GM23248 (cell line): ENCODE measurements at regions not wholly inside any gene's neighbourhood (a gene's known extent, or its start where the extent isn't known, plus 50 kb on each side); places are given as distances from the start of the nearest gene placed in this dataset.
A peak's percentile ranks its signal among the peaks of the same experiment; 100 is the strongest.

Experiments used
- DNase-seq: peaks from one replicate; pipeline ENCODE4 v3.0.0-alpha.2; 2015
- H2AFZ ChIP-seq: fragments of 200-600 bp; sonication (generic); 2 replicates; pipeline ENCODE4 v1.6.1; 2016; ENCODE audit warnings: antibody characterized with exemption
- H3F3A ChIP-seq: fragments of 200-600 bp; sonication (generic); 2 replicates; pipeline ENCODE4 v1.6.1; 2016; ENCODE audit warnings: mild to moderate bottlenecking, antibody characterized with exemption, mixed run types; ENCODE audit not compliant: insufficient read depth
- H3K27ac ChIP-seq: fragments of 200-600 bp; sonication (generic); 2 replicates; pipeline ENCODE4 v1.5.1; 2016; ENCODE audit warnings: mild to moderate bottlenecking
- H3K27me3 ChIP-seq: fragments of 200-600 bp; sonication (generic); replicated peaks from 2 replicates; pipeline ENCODE4 v1.6.1; 2016; ENCODE audit warnings: mild to moderate bottlenecking; ENCODE audit not compliant: insufficient read depth
- H3K36me3 ChIP-seq: fragments of 200-600 bp; sonication (generic); 2 replicates; pipeline ENCODE4 v1.6.1; 2016; ENCODE audit warnings: low read depth, mild to moderate bottlenecking
- H3K4me1 ChIP-seq: fragments of 200-600 bp; sonication (generic); 2 replicates; pipeline ENCODE4 v1.6.1; 2016; ENCODE audit warnings: mild to moderate bottlenecking; ENCODE audit not compliant: insufficient read depth
- H3K4me2 ChIP-seq: fragments of 200-600 bp; sonication (generic); one replicate; pipeline ENCODE4 v1.6.1; 2016; ENCODE audit warnings: mild to moderate bottlenecking; ENCODE audit not compliant: unreplicated experiment
- H3K4me3 ChIP-seq: fragments of 200-600 bp; sonication (generic); 2 replicates; pipeline ENCODE4 v1.5.1; 2016; ENCODE audit warnings: mild to moderate bottlenecking
- H3K79me2 ChIP-seq: fragments of 200-600 bp; sonication (generic); 2 replicates; pipeline ENCODE4 v1.6.1; 2016; ENCODE audit warnings: mild to moderate bottlenecking; ENCODE audit not compliant: insufficient read depth
- H3K9ac ChIP-seq: fragments of 200-600 bp; sonication (generic); 2 replicates; pipeline ENCODE4 v1.6.1; 2016; ENCODE audit warnings: mild to moderate bottlenecking
- H3K9me2 ChIP-seq: fragments of 200-600 bp; sonication (generic); 2 replicates; pipeline ENCODE4 v1.6.1; 2016; ENCODE audit warnings: mixed run types, mild to moderate bottlenecking, moderate library complexity; ENCODE audit not compliant: insufficient read depth
- H3K9me3 ChIP-seq: fragments of 200-600 bp; sonication (generic); one replicate; pipeline ENCODE4 v1.6.1; 2017; ENCODE audit warnings: low read depth
- H4K20me1 ChIP-seq: fragments of 200-600 bp; sonication (generic); 2 replicates; pipeline ENCODE4 v1.6.0; 2016; ENCODE audit not compliant: insufficient read depth
- EZH2 ChIP-seq: fragments of 200-600 bp; sonication (generic); IDR thresholded peaks from 2 replicates; pipeline ENCODE4 v1.6.1; 2018; ENCODE audit warnings: antibody characterized with exemption, mild to moderate bottlenecking; ENCODE audit not compliant: insufficient read depth, poor library complexity, severe bottlenecking
- EZH2phosphoT487 ChIP-seq: fragments of 200-600 bp; sonication (generic); IDR thresholded peaks from 2 replicates; pipeline ENCODE4 v1.6.1; 2018; ENCODE audit warnings: antibody characterized with exemption, moderate library complexity, mild to moderate bottlenecking, low read depth; ENCODE audit not compliant: insufficient read depth
- WGBS, 2 experiments: methylation state at CpG; one replicate each; pipeline ENCODE4 v1.1.6; 2015 to 2017; ENCODE audit warnings: low lambda C conversion rate in 2 of 2, low coverage in 1 of 2; ENCODE audit errors: missing lambda C conversion rate in 2 of 2; 5-methylcytosine and 5-hydroxymethylcytosine counted together
- in situ Hi-C: fragments of 300-500 bp; cut with MboI; formaldehyde crosslinking; loops from 2 replicates; pipeline ENCODE4 v1.15.0; 2020

DNA sequence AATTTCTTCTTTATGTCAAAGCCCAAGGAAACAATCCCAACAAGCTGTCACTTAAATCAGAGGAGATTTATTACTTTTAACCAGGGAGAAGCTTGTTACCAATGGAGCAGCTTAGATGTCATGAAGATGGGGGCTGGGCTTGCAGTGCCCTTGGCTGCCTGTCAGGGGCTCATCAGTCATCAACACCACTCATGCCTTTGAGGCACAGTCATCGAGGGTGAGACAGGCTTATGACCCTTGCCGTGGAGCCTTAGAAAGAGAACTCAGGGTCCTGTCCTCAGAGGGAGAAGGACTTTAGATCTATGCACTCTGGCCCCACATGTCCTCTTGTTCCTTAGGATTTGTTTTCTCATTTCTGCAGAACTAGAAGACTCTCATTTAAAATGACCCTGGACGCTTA lies 318.3 kb downstream of the CBLN1 start:
- no peak overlapping the region for H3K9ac ChIP-seq
- in situ Hi-C loops: no loop called here
- H3K9me2 ChIP-seq: no peaks in the 10 kb centered on the region
- peak; percentile 52 for DNase-seq
- peaks cover 20% of the 10 kb centered on the region for H3K4me1 ChIP-seq
- H3K9me3 ChIP-seq: no peaks in the 10 kb centered on the region
- H3K4me3 ChIP-seq: no peak overlapping the region
- no peaks in the 10 kb centered on the region for H3K27me3 ChIP-seq
- TF ChIP-seq EZH2: no peak
- TF ChIP-seq EZH2phosphoT487: no peak
- H2AFZ ChIP-seq: no peak overlapping the region
- H3K4me2 ChIP-seq: peak overlapping the region; percentile 27
- no peaks in the 10 kb centered on the region for H4K20me1 ChIP-seq
- peaks cover 5% of the 10 kb centered on the region; the same call in 1 of the 2 replicates for H3F3A ChIP-seq
- peak overlapping the region; percentile 32; the same call in 1 of the 2 replicates for H3K27ac ChIP-seq
- no peaks in the 10 kb centered on the region for H3K36me3 ChIP-seq
- H3K79me2 ChIP-seq: no peaks in the 10 kb centered on the region
- WGBS, 2 experiments: 2 to 3% methylated on average over 3 of the region's 3 CpGs

DNA sequence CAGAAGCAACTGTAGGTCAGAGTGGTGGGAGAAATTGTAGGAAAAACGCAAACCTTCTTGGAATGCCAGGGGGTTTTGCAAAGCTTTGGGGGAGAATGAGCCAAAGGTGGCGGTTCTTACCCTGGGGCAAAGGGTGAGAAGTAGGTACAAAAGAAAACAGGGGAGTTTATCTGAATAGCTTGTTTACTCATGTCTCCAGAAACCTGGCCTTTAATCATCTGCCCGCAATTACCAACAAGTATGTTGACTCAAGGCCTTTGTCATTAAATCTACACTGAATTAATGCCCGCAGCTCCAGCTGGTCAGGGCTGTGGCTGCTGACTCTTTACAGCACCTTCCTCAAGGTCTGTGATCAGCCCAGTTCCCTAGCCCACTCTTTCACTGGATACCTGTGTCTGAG lies 320.1 kb downstream of the CBLN1 start:
- Histone ChIP-seq H3K27ac (no peak overlapping the region), H4K20me1 (no peaks in the 10 kb centered on the region), H3K4me1 (peaks cover 20% of the 10 kb centered on the region), H3K9me3 (no peaks in the 10 kb centered on the region), H3K9ac (no peak overlapping the region), H3K4me2 (no peak overlapping the region), H3K36me3 (no peaks in the 10 kb centered on the region), H3K9me2 (no peaks in the 10 kb centered on the region), H2AFZ (no peak overlapping the region), H3K4me3 (no peak overlapping the region), H3F3A (peaks cover 5% of the 10 kb centered on the region; the same call in 1 of the 2 replicates), H3K27me3 (no peaks in the 10 kb centered on the region), H3K79me2 (no peaks in the 10 kb centered on the region)
- no peak for DNase-seq
- in situ Hi-C loops: no loop called here
- TF ChIP-seq EZH2 (no peak), EZH2phosphoT487 (no peak)
- 47 to 60% methylated on average over 4 of the region's 4 CpGs for WGBS, 2 experiments

GRCh38 chr16:48960830-48961229 lies 320.8 kb downstream of the CBLN1 start:
- DNase-seq: no peak
- Histone ChIP-seq H3K79me2 (no peaks in the 10 kb centered on the region), H3K36me3 (no peaks in the 10 kb centered on the region), H2AFZ (no peak overlapping the region), H3K4me2 (no peak overlapping the region), H3K4me1 (peaks cover 19% of the 10 kb centered on the region), H3K9me3 (no peaks in the 10 kb centered on the region), H4K20me1 (no peaks in the 10 kb centered on the region), H3F3A (peaks cover 5% of the 10 kb centered on the region; the same call in 1 of the 2 replicates), H3K27ac (no peak overlapping the region), H3K27me3 (no peaks in the 10 kb centered on the region), H3K4me3 (no peak overlapping the region), H3K9ac (no peak overlapping the region), H3K9me2 (no peaks in the 10 kb centered on the region)
- TF ChIP-seq EZH2 (no peak), EZH2phosphoT487 (no peak)
- 46 to 51% methylated on average over 5 of the region's 5 CpGs for WGBS, 2 experiments
- in situ Hi-C loops: no loop called here

GRCh38 chr16:48959747-48960146 lies 321.9 kb downstream of the CBLN1 start:
- no peak for DNase-seq
- in situ Hi-C loops: no loop called here

DNA sequence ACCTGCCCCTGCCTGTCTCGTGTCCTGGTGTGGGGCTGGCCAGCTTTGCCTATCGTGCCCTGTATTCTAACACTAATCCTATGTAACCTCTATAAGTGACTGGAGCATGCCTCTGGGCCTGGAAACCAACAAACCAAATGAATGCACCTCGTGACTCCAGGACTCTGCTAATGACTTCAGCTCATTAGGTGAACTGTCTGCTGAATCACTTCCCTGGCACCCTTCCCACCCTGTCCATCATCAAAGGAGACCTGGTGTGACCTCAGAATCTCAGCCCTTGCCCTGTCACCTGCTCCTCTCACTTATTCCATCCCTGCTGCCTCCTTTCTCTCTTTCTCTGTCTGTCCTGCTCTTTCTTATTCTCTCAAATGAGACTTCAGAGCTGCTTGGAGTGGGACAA lies 322.4 kb downstream of the CBLN1 start:
- no peak overlapping the region for H3K4me2 ChIP-seq
- H3K4me1 ChIP-seq: peaks cover 8% of the 10 kb centered on the region
- H3K27ac ChIP-seq: no peak overlapping the region
- peaks cover 5% of the 10 kb centered on the region; the same call in 1 of the 2 replicates for H3F3A ChIP-seq
- no peak for TF ChIP-seq EZH2phosphoT487
- no peak for TF ChIP-seq EZH2
- H3K36me3 ChIP-seq: no peaks in the 10 kb centered on the region
- H2AFZ ChIP-seq: no peak overlapping the region
- no peaks in the 10 kb centered on the region for H3K9me3 ChIP-seq
- WGBS, 2 experiments: 33 to 42% methylated on average over 2 to 3 of the region's 3 CpGs
- H3K79me2 ChIP-seq: no peaks in the 10 kb centered on the region
- no peak for DNase-seq
- in situ Hi-C loops: no loop called here
- no peaks in the 10 kb centered on the region for H4K20me1 ChIP-seq
- H3K9ac ChIP-seq: no peak overlapping the region
- H3K27me3 ChIP-seq: no peaks in the 10 kb centered on the region
- H3K4me3 ChIP-seq: no peak overlapping the region
- no peaks in the 10 kb centered on the region for H3K9me2 ChIP-seq

More at GRCh38 chr16:48959747-48960146, 321.9 kb downstream of the CBLN1 start:
- Histone ChIP-seq H3K79me2 (no peaks in the 10 kb centered on the region), H3K27ac (no peak overlapping the region), H3K9me3 (no peaks in the 10 kb centered on the region), H2AFZ (no peak overlapping the region), H3K36me3 (no peaks in the 10 kb centered on the region), H3F3A (peaks cover 5% of the 10 kb centered on the region; the same call in 1 of the 2 replicates), H3K9ac (no peak overlapping the region), H3K9me2 (no peaks in the 10 kb centered on the region), H3K4me1 (peaks cover 13% of the 10 kb centered on the region), H3K27me3 (no peaks in the 10 kb centered on the region), H4K20me1 (no peaks in the 10 kb centered on the region), H3K4me2 (no peak overlapping the region), H3K4me3 (no peak overlapping the region)
- TF ChIP-seq EZH2 (no peak), EZH2phosphoT487 (no peak)
